IPS-11a (cell line): ENCODE measurements at regions not wholly inside any gene's neighbourhood (a gene's known extent, or its start where the extent isn't known, plus 50 kb on each side); places are given as distances from the start of the nearest gene placed in this dataset.

Experiments used
- H3K4me3 ChIP-seq: one replicate; pipeline ENCODE4 v1.5.1; 2013; ENCODE audit warnings: low read depth, low read length, control low read depth

DNA sequence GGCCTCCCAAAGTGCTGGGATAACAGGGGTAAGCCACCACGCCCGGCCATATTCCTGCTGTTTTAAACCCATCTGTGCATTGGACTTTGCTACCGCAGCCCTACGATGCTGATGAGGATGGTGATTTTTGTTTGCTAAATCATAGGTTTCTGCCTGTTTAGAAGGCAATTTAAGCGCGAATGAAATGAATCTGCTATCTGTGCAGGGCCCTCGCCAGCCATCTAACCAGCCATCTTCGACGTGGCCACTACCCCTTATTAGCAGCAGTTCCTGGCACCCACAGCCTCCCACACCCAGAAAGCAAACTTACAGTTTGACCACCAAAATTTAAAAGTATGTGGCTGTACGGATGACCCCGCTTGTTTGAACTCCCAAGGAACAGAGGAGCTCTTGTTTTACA, 178.5 kb downstream of the SHOX start:
- H3K4me3 ChIP-seq, result no peak overlapping the region

DNA sequence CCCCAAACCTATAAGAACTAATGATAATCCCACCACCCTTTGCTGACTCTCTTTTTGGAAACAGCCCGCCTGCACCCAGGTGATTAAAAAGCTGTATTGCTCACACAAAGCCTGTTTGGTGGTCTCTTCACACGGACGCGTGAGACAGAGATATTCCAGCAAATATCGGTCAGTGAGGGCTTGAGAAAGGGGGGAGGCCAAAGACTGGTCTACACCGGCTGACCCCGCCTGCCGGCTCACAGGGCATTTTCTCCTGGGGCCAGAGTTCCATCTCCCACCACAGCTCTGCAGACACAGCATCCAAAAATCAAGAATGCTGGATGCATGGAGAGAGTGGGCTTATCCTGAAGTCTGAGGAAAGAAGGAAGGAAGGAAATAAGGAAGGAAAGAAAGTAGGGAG, 176.0 kb downstream of the SHOX start:
- no peak overlapping the region for H3K4me3 ChIP-seq

DNA sequence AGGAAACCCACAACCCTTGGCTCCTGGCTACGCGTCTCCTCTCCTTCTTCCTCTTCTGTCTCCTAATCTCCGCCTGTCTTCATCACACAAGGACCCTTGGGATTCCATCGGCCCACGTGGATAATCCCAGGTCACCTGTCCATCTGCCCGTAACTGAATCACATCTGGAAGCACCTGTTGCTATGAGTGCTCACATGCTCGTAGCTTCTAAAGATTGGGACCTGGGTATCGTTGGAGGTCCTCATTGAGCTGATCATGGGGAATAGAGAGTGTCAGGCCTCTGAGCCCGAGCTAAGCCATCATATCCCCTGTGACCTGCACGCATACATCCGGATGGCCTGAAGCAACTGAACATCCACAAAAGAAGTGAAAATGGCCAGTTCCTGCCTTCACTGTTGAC, 175.4 kb downstream of the SHOX start:
- H3K4me3 ChIP-seq, result no peak overlapping the region

DNA sequence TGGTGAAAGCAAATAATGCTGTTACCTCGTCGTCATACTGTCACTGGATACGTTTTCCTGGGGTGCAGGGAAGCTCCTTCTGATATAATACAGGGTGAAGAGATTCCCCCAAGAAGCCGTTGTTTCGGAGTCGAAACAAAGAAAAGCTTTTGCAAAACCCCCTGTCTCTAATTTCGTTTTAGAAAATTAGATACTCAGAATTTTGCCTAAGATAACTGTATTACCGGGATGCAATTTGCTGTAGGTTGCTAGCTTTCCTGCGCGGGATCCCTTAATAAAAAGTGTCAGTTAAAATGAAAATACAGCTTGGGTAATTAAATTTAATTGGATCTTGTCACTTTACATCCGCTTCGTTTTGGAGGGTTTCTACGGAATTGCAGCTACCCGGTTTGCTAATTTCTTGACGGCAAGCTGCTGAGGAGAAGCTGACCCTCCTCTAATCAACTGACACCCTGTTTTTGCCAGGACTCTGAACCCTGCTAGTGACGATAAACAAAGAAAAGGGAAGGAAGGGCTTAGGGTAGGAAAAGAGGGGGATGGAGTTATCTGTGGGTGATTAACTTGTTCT, 174.6 kb downstream of the SHOX start:
- no peak overlapping the region for H3K4me3 ChIP-seq

DNA sequence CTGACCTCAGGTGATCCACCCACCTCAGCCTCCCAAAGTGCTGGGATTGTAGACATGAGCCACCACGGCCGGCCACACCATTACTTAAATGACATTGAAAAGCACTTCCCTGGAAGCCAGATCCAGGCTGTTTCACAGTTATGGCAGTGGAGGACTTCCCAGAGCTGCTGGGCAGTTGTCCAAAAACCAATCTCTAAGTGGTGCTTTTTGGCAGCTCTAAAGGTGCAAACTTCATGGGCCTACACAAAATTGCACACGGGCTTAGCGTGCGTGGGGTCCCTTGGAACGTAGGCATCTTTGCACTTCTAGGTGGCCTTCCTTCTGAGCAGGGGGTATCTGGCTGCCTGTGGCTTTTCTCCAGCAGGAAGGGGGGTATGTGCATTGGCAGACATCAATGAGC, 172.3 kb downstream of the SHOX start:
- H3K4me3 ChIP-seq, result no peak overlapping the region

DNA sequence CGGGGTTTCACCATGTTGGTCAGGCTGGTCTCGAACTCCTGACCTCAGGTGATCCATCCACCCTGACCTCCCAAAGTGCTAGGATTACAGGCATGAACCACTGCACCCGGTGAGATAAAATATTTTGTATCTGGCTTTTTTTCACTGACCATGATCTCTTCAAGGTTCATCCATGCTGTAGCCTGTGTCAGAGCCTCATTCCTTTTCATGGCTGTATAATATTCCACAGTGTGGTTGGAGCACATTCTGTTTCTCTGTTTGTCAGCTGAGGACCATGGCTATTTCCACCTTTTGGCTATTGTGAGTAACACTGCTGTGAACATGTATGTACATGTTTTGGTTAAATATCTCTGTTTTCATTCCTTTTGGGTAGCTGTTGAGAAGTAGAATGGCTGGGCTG, 169.2 kb downstream of the SHOX start:
- no peak overlapping the region for H3K4me3 ChIP-seq

DNA sequence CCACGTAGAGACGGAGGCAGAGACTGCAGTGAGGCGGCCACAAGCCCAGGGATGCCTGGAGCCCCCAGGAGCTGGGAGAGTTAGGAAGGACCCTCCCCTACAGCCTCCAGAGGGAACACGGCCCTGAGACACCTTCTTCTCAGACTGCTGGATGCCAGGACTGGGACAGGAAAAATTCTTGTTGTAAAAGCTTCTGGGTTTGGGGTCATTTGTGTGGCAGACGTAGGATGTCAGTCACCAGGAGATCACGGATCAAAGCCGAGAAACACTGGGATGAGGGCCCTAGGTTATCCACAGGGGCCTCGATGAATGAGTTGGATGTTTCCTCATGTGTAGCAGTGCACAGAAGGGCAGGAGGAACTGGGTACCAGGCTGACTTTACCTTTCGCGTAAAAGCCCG, 163.7 kb downstream of the SHOX start:
- no peak overlapping the region for H3K4me3 ChIP-seq

DNA sequence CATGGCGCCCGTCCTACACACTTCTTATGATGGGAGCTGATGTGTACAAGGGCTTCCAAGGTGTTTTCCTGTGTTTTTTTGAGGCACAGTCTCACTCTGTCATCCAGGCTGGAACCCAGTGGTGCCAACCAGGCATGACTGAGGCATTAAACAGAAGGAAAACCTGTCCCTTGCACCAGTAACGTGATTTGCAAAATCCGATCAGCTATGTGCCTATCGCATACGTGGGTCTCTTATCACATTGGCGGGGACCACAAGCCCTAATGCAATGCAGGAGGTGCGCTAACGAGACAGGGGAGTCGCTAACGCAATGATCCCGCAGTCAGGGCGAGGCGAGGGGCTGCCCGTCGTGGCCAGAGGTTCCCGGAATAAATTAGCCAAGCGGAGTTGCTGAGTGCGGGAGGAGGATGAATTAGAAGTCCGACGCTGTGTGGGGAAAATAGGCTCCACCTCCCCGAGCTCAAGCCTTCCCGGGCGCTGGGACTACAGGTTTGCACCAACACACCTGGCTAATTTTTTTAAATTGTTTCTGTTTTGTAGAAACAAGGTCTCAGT, 162.7 kb downstream of the SHOX start:
- no peak overlapping the region for H3K4me3 ChIP-seq

DNA sequence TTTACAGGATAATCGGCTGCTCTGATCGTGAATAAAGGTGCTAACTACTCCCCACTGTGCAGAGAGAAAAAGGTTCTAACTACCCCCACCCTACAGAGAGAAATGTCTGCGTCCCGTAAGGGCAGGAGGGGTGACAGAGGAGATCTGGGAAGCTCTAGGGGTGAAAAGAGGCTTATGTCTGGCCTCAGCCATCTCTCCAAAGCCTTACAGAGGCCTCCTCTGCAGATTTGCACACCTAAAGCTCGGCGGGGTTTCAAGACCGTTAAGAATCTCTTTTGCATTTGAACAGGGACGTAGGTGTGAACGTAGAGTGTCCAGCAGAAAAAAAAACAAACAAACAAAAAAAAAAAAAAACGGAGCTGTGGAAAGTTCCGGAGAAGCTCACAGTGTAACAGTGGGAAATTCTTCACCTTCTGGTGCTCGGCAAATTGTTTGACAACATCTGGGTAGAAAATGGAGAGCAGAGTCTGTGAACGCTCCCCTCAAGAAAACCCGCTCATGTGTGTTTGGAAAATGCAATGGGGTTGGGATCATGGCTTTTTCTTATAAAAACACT, 161.0 kb downstream of the SHOX start:
- H3K4me3 ChIP-seq, result no peak overlapping the region

DNA sequence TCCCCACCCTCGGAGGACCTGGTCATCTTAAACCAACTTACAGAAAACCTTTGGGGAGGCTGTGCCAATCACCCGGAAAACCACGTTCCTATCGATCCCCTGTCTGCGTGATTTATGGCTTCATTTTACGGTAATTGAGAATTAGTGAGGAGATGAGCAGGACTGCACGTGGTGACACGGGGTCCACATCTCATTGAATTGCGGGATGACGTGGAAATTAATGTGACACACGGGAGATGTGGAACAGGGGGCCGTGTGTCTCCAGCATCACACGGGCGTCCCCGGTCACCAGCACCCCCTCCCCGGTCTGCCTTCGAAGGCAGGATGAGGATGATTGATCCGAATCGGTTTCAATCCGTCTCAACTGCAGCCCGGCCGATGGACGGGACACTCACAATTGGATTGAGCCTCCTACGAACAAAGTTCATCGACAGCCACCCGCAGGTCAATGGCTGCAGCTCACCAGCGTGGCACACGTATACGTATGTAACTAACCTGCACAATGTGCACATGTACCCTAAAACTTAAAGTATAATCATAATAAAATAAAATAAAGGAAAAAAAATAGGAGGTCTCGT, 160.3 kb downstream of the SHOX start:
- no peak overlapping the region for H3K4me3 ChIP-seq

DNA sequence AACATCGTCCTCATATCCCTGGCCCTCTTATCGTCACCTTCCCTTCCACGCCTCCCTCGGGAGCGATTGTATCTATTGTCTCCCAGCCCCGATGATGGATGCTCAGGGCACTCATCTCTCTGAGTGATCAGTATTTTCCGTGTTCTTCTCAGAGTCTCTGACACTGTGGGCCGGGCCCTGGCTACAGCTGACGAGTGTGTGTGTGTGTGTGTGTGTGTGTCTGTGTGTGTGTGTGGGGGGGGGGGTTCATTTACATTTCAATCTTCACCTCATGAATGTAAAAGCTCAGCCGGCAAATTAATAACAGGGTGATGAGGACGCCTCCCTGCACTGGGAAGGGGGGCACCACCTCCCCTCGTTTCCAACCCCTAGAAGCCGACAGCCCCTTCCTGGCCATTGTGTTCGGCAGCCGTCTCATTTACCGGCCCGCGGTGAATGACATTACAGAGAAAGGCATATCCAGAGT, 159.5 kb downstream of the SHOX start:
- no peak overlapping the region for H3K4me3 ChIP-seq

DNA sequence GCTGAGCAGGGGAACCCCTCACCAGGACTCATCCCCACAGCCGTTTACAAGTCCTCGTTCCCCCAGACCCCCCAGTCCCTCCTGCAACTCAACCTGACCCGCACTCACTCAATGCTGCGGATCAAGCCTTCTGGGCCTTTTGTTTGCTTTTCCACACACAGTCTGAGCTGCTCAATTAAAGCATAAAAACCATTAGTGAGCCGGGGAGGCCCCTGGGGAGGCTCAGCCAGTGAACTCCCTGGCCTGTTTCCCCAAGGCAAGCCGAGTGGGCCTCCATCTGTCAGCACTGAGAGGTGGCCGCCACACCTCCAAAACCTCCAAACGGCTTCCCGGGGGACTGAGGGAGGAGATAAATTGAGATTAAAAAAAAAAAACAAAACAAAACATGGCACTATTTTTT, 158.5 kb downstream of the SHOX start:
- no peak overlapping the region for H3K4me3 ChIP-seq

DNA sequence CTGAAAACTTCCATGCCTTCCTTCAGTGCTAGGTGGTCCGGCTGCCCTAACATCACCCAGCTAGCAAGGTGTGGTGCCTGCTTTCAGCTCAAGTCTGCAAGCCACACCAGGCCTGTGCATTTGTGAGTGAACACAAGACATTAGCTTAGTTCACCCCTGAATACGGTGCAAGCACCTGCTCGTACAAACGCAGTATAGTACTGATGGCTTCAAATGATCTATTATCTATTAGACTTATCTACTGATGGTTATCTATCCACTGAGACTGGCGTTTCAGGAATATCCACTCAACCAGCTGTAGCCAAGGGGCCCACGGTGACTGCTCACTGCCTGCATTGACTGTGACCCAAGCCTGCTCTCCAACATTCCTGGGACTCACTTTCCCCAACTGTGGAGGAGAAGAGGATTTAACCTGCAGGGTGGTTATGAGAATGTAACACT, 155.9 kb downstream of the SHOX start:
- H3K4me3 ChIP-seq, result no peak overlapping the region

DNA sequence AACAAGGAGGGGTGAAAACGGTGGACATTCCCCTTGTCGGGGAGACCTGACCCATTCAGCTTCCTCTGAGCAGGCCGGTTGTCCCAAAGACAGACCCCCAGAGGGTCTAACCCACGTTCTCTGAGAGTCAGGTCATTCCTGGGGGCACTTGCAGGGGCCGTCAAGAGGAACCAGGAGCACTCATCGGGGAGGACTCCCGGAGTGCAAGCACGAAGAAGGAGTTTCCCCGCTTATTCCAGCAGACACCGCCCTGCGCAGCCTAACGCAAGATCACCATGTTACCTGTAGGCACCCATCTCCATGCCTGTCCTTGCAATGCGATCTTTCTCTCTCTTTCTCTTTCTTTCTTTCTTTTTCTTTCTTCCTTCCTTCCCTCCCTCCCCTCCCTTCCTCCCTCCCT, 154.2 kb downstream of the SHOX start:
- H3K4me3 ChIP-seq, result no peak overlapping the region

DNA sequence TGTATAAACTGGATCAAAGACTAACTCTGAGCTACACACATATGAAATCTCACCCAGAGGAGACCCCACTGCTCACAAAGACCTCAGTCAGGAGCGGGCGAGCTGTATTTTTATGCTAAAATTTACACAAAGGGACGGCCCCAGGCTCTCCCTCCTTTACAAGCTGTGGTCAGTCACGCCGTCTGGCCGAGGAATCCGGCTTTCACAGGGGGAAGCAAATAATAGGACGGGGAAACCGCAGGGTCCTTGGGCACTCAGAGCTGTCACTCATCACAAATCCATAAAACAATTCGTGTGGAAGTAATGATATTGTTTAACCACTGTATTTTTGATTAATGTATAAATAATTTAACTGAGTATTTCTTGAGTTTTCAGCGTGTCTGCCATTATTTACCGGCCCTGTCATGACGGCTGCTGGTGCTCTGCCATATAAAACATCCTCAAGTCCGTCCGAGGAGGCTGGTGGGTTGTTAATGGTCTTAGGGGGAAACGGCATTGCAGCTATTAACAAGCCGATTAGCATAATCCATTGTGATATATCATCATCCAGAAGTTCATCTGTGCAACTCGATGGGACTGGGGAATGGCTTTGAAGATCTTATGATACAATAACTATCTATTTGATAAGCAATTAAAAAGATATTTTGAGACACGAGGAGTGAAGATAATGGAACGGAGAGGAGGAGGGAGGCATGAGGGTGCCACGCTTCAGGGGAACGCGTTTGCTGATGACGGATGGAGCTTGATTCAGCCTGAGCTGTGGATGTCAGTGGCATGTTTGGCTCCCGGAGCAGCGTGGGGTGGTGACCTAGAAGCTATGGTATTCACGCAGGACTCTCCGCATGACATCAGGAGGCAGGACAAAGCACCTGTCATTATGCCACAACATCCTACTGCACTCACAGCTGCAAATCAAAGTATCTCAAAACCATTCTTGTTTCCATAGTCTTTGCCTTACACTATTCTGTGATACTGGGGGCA, 150.9 kb downstream of the SHOX start:
- no peak overlapping the region for H3K4me3 ChIP-seq

DNA sequence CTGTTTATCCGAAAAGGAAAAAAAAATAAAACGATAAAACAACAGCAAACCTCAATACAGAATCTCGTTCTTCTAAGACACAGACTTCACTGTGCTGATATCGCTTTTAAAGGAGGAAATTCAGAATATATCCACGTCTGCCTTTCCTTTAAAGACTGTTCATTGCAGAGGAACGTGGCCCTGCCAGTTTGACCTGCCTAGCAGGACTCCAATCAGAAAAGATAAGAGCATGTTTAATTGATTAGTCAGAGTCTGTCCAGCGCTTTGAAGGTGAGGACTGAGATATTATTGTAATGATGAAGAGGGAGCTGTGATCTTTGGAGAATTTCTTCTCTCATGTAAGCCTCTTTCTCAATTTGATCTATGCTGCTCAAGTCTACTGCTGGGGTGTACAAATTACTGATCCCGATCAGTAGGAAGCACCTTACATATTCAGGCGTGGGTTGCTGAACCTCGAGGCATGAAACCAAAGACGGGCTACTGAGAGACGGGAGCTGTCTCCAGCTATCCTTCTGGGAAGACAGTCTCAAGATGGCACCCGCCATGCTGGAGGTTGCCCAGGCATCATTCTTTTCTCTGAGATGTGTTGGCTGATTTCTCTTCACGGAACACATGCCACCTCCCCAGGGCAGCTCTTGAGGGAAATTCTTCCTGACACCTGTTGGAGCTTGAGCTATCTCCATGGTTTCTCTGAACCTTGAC, 146.1 kb downstream of the SHOX start:
- H3K4me3 ChIP-seq, result no peak overlapping the region

DNA sequence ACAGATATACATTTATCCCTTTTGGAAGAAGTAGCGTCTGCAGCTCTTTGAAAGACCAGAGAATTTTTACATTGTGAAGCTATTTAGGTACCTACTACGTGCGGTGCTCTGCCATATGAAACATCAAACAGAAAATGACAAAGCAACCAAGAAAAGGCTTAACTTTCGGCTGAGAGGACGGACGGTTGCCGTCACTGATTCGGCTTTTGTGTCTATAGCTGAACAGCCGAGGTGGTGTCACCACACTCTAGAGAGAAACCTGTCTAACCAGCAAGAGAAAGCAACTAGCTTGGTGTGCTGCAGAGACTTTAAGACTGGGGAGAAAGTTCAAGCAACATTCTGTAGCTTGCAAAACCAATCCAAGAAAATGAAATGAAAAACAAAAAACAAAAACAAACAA, 145.5 kb downstream of the SHOX start:
- H3K4me3 ChIP-seq, result no peak overlapping the region

DNA sequence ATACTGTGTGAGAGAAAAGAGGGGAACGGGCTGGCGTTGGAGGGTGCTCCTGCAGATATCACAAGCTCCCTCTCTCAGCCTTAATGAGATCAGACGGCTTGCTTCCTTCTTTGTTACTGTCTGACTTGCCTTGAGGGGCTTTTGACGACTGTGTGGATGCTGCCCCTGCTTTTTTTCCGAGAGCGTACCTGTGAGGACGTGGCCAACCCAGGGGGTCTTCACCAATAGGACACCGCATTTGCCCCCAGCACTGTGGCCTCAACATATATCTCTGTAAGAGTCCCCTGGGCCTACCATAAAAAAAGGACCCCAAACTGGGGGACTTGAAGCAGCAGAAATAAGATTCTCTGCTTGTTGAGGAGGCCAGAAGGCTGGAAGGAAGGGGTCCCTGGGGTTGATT, 143.9 kb downstream of the SHOX start:
- no peak overlapping the region for H3K4me3 ChIP-seq

DNA sequence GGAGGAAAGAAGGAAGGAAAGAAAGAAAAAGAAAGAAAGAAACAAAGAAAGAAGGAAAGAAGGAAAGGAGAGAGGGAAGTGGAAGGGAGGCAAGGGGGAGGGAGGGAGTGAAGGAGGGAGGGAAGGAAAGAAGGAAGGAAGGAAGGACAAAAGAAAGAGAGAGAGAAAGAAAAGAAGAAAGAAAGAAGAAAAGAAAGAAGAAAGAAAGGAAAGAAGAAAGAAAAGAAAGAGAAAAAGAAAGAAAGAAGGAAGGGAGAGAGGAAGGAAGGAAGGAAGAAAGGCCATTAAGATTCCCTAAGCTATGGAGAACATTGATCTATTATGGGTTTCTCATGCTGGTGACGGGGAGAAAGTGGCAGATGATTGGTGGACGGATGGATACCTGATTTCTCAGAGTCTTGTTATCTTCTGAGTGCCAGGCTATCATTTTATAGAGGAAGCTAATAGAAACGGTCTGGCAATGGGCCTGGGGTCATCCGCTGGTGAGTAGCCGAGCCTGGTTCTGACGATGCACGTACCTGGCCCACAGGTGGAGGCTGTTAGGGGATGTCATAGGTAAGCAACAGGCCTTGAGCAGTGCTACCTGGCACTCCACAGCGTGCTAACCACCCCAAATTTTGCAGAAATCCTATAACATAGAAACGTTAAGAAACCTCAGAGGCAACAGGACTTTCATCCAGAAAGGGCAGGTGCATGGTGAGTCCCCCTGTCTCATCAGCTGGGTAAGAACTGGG, 142.9 kb downstream of the SHOX start:
- H3K4me3 ChIP-seq, result no peak overlapping the region

DNA sequence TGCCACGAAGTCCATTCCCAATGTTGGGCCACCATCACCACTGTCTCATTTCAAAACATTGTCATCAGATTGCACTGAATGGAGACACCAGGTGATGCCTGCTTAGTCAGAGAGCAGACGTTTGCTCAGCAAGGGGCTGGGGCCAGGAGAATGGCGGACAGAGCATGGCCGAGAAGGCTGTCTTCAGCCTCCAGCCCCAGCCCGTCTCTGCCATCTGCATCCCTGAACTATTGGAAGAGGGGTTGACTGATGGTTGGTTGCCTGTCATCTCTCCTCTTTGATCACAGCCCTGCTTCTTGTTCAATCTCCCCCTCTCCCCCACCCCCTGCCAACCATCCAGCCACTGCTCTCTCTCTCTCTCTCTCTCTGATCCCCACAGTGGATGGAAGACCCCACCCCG, 140.9 kb downstream of the SHOX start:
- no peak overlapping the region for H3K4me3 ChIP-seq
